GM21390 (cell line): ENCODE measurements at regions not wholly inside any gene's neighbourhood (a gene's known extent, or its start where the extent isn't known, plus 50 kb on each side); places are given as distances from the start of the nearest gene placed in this dataset.

Experiments
- ATAC-seq: cut with Tn5 transposase; IDR thresholded peaks from one replicate; pipeline ENCODE4 v1.9.1; 2021; ENCODE audit not compliant: unreplicated experiment

DNA sequence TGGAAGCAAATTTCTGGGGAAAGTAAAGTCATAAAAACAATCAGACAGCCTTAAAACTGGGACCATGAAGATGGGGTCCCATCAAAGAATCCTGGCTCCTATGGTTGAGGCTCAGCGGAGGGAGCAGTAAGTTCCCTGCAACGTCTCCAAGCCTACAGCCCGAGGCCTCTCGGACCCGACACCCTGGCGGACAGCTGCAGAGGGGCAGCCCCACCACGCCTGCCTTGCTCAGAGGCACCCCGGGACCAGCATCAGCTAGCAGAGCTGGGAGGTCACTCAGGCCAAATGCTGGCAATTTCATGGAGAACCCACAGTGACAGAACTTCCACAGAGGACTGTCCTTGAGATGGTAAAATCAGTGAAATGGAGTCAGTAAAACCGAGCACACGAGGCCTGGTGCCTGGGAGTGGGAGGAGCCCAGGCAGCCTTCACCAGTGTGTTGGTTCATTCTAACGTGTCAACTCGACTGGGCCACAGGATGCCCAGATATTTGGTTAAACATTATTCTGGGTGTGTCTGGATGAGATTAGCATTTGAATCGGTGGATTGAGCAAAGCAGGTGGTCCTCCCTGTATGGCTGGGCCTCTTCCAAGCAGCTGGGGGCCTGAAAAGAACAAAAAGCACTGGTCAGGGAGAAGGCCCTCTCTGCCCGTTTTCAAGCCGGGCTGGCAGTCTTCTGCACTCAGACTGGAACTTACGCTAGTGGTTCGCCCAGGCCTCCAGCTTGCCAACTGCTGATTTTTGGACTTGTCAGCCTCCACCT is 96.2 kb upstream of the INSIG1 start:
- ATAC-seq = no peak

DNA sequence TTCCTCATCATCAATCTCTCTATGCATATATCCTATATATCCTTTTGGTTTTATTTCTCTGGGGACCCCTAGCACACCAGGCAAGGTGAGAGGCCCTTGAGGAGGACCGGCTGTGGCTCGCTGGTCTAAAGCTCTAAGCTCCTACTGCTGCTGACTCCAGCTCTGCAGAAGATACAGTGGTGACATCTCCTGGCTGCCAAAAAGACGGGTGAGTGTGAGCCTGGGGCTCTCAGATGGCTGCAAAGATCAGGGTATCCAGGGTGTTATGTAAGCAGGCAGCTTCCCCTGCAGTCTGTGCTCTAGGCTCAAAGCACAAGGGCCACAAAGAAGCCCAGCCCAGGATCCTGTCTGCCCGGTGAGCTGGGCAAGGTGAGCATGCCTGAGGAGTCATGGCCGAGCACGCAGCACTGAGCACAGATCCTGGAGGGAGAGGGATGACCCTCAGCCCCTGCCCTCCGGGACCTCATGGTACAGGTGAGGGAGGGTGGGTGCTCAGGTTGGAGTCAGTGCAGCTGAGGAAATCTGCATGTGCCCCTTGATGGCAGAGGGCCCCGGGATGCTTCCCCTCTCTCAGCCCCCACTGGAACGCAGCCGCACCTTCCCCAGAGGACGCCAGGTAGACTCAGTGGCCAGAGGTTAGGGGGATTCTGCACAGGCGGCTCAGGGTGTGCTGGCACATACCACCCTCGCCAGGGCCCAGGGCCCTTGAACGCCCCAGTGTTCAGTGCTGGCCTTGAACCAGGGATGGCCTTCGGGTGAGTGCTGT is 95.4 kb upstream of the INSIG1 start:
- no peak for ATAC-seq

DNA sequence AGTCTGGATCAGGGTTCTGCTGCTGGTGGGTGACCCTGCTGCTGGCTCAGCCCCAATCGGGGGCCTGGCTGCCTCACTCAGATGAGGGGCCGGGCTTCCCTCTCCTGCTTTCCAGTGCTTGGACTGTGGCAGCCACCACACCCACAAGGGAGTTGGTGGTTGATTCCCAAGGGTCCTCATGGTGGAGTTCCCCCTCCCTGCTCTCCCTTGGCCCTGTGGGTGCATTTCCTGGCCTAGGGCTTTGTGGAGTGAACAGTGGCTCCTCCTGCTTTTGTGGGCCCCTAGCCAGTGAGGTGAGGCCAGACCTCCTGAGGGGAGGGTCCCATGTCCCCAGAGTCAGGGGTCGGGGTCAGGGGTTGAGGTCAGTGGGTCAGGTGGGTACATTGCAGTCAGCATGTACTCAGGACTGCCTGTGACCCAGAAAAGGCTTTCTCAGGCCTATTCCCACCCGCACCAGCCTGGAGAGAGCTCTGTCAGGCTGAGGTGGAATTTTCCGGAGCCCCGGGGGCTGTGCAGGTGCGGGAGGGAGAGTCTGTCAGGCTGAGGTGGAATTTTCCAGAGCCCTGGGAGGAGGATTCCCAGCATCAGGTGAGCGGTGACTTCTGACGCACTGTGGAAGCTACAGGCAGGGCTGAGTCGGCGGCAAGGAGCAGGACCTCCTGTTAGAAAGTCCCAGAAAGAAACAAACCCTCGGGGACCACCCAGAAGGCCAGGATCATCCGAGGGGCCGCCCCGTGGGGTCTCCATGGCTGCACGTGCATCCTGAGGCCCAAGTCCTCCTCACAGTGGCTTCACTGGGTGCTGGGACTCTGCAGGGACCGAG is 94.4 kb upstream of the INSIG1 start:
- ATAC-seq = no peak

DNA sequence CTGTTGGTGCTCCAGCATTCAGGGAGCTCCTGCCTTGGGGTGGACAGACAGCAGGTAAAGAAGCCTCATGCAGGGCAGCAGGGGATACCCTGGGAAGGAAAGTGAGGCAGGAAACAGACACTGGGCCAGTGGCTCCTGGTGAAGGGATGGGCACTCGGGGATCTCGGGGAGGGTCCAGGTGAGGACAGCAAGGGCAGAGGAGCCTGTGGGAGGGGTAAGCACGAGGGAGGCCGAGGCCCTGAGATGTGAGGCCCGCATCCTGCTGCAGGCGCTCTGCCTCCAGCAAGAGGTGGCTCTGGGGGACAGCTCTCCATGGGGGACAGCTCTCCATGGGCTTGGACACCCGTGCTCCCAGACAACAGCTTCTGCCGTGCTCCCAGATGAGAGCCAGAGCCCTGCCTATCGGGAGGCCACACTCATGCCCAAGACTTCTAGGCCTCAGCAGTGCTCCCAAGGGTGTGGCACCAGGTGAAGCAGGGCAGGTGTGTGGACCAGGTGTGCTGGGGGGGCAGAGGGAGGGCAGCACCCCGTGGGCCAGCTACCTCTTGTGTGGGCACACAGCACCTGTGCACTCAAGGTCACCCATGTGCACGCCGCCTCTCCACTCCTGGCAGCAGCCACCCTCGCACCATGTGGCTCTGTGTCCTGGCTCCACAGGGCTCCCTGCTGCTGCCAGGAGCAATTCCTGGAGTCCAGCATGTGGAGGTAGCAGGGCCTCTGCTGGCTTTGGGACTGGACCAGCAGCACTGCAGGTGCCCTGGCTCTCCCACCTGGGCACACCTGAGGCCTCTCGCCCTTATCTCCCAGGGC is 93.6 kb upstream of the INSIG1 start:
- ATAC-seq = no peak

DNA sequence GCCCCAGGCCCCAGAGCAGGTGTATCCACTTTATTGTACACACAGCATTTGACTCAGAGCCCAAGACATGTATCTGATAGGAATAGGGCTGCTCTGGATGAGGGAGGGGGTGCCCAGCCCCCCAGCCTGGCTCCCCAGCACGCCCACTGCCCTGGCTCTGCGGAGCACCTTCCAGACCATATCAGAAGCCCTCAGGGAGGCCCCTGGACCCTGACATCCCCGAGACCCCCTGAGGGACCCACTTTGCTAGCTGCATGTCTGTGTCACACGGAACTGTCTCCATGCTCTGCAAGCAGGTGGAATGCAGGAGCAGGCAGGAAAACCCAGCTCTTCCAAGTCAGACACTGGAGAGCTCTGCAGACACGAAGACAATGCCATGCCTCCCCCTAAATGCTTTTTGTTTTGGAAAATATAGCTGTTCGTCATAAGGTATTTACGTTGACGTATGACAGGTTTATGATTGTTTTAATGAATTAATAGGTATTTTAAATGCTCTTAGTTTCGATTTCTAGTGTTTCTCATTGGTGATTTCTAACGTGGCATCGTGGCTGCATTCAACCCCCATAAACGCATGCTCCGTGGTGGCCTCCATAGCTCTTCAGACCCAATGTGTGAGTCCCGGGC is 92.8 kb upstream of the INSIG1 start:
- ATAC-seq = no peak

DNA sequence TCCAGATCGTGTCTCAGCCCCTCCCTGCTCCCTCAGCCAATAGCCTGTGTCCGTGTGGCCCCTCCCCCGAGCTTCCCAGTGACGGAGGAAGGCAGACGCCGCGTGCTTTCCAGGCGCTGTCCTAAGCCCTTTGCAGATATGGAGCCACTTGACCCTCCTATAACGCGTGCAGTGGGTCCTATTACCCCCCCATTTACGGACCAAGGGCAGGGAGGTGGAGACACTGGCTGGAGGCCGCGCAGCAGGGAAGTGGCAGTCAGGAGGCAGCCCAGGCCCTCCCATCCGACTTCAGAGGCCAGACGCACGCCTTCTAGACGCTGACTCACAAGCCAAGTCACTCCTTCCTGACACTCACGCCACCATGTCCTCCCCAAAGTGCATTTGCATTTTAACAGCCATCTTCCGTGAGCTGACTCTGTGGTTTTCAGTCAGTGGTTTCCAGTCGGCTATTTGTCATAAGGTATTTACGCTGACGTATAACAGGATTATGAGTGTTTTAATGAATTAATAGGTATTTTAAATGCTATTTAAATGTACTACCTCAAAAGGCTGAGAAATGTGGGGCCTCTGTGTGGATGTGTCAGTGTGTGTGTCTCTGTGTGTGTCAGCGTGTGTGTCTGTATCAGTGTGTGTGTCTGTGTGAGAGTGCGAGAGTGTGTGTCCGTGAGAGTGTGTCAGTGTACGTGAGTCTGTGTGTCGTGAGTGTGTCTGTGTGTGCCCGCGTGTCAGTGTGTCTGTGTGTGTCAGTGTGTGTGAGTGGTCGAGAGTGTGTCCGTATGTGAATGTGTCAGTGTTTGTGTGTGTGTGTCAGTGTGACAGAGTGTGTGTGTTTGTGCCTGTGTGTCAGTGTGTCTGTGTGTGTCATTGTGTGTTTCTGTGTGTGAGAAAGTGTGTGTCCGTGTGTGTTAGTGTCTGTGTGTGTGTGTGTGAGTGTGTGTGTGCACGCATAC is 92.0 kb upstream of the INSIG1 start:
- peak; percentile 84 for ATAC-seq

DNA sequence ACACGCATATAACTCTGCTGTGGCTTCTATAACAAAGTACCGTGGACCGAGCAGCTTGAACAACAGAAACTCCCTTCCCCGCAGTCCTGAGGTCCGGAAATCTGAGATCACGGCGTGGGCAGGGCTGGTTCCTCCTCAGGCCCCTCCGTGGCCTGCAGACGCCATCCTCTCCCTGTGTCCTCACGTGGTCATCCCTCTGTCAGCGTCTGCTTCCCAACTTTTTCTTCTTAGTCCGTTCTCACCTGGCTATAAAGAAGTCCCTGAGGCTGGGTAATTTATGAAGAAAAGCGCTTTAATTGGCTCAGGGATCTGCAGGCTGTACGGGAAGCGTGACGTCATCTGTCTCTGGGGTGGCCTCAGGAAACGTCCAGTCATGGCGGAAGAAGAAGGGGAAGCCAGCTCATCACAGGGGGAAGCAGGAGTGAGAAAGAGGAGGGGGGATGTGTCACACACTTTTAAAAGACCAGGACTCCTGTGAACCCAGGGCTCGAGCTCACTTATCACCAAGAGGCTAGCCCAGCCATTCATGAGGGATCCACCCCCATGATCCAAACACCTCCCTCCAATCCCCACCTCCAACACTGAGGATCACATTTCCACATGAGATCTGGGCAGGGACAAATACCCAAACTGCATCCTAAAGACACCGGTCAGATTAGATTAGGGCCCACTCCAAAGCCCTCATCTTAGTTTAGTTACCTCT is 91.2 kb upstream of the INSIG1 start:
- ATAC-seq = peak; percentile 39

DNA sequence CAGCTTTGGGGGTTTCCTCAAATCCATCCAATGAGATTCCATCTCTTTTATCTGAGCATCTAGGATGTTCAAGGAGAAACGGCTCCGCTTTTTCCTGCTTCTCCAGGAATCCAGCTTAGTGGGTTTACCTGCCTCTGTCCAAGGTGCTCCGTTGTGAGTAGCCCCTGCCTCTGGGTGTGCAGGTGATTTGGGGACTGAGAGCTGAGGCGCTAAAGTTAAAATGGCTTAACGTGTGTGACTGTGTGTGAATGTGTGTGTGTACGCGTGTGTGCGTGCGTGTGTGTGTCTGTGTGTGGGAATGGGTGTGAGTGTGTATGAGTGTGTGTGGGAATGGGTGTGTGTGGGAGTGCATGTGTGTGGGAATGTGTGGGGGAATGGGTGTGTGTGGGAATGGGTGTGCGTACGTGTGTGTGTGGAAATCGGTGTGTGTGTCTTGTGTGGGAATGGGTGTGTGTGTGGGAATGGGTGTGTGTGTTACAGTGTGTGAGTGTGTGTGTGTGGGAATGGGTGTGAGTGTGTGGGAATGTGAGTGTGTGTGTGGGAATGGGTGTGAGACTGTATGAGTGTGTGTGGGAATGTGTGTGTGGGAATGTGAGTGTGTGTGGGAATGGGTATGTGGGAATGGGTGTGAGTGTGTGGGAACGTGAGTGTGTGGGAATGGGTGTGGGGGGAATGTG is 90.2 kb upstream of the INSIG1 start:
- no peak for ATAC-seq

DNA sequence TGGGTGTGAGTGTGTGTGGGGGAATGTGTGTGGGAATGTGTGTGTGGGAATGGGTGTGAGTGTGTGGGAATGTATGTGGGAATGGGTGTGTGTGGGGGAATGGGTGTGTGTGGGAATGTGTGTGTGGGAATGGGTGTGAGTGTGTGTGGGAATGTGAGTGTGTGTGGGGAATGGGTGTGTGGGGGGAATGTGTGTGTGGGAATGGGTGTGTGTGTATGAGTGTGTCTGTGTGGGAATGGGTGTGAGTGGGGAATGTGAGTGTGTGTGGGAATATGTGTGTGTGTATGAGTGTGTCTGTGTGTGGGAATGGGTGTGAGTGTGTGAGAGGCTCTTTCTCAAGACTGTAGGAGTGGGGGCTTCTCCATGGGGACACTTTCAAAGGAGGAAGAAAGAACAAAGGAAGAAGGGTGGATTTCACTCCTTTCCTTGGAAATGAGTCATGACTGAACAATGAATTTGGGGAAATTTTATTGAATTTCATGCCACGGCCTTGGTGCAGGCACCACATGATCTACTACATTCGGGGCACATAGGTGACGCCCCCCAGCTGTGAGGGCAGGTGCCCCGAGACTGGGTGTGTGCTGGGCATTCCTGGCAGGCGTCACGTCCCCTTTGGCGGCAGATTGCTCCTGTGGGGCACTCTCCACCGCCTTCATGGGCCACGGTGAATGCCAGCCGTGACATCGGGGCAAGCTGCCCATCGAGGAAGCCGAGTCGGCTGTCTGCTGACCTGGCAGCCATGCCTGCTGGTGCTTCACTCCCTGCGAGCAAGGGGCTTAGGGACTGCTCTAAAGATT is 88.8 kb upstream of the INSIG1 start:
- no peak for ATAC-seq

DNA sequence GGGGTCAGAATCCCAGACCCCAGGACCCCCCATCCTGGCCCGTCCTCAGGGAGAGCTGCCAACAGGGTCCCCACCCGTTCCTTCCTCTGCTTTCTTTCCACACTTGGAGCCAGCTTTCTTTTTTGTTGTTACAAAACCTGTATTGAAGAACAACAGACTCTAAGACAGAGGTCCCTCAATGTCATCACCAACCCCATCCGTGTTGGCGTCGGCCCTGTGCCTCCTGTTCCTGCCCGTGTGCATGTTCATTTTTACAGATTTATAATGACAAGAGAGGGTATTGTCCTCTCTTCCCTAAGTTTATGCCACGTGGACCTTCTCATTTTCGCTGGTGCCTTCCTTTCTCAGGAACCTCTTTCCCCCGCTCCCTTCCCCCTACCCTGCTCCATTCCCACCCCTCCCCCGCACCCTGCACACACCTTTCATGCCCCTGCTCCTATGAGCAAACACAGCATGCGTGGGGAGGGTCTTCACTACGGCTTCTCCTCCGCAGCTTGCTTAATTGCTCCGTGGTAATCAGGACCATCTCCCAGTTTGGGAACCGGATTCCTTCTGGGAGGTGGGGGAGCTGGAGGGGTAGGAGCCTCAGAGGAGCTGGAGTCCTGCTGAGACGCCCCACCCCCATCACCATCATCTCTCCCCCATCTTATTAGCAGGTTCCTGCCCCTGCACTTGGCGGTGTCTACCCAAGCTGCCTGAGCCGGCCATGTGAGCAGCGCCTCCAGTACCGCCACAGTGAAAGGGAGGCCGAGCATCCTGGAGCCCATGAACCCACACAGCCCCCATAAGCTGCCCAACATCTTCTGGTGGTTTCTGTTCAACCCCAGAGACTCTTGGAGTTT is 88.0 kb upstream of the INSIG1 start:
- no peak for ATAC-seq

DNA sequence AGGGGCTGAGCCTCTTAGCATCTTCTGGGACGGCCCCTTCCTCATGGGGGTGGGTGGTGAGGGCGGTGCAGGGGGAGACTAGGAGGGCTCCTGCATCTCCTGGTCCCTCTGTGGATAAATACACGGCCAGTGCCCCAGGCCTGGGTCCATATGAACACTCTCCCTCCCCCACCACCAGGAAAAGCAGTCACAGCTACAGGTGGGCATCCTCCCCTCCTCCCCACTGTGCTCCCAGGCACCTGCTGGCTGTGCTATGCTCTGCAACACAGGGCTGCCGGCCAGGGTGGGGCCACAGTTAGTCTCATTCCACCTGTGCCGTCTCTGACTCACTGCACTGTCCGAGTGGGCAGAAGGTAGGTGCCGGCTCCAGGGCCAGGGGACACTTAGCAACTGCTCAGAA is 87.3 kb upstream of the INSIG1 start:
- no peak for ATAC-seq

DNA sequence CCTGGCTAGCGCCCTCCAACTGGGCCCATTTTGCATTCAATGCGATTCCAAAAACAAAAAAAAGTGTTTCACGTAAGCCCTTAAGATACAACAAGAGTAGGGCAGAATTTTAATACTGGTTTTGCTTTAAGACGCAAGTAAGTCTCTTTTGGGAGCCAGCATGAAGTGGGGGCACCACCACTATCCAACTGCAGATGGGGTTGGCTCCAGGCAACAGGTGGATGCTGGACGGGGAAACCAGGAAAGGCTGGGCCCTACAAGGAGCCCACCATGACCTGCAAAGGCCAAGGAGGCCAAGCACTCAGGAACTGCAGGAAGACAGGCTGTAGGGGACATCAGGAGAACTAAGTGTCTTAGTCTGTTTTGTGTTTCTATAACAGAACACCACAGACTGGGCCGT is 86.5 kb upstream of the INSIG1 start:
- ATAC-seq = no peak

DNA sequence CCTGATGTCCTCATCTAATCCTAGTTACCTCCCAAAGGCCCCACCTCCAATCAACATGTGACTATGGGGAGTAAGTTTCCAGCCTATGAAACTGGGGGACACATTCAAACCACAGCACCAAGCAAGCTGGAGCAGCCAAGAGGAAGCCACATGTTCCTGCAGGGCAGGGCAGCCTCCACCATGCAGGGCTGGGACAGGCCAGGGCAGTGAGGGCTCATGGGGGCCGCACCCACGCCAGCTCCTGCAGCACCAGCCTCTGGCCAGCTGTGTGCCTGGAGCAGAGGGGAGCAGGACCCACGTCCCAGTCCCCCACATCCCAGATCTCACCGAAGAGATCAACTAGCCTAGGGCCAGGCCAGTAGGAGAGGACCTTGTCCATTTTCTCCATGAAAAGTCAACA is 85.9 kb upstream of the INSIG1 start:
- ATAC-seq = no peak

DNA sequence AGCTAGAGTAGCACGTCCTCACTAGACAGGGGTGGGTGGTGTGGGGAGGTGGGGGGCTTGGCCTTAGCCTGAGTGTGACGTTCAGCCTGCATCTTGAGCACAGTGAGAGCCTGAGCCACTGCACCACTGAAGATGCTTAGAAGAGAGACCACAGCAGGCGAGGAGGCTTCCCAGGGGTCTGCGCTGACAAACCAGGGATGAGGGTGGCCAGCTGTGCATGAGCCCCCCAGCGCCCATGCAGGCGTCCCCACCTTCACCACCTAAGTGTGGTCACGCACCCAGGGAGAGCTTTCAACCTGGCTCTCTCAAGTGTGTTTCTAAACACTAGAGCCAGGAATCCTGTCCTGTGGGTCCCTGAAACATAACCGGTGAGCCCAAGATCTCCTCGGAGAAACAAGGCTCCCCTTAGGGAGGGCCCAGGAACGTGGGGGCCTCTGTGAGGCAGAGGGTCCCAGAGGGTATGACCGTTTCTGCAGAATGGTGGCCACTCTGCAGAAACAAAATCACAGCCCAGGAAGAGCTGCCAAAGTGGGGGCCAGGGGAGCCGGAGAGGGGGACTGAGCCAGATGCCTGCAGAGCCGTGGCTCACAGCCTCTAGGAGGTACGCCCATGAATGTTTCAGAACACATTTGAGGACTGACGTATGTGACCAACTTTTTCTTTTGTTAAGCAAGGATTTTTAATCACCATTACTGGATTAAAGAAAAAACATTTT is 85.2 kb upstream of the INSIG1 start:
- ATAC-seq = no peak

DNA sequence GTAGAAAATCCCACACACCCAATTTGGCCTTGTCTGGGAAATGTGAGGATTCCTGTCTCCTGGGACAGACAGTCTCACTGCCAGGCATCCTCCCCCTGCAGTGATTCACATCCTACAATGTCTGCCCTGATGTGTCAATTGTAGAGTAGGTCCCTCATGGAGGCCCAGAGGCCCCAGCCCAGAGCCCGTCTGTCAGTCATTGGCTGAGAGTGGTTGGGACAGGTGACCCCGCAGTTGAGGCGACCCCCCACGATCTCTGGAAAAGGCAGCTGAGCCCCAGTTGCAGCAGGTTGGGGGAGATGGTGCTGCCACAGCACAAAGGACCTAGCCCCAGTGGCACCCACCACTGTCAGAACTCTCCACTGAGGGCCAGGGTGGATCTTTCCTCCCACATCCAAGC is 84.3 kb upstream of the INSIG1 start:
- no peak for ATAC-seq
